ENCODE measurements at regions not wholly inside any gene's neighbourhood (a gene's known extent, or its start where the extent isn't known, plus 50 kb on each side); places are given as distances from the start of the nearest gene placed in this dataset.

- TF ChIP-seq CTCF (IDR thresholded peaks at IDR 0.05) (no peak), POLR2A (IDR thresholded peaks at IDR 0.05) (no peak)
Observed at GRCh38 chr16:9528511-9529079, 437.2 kb downstream of the HAPSTR1 start.

Data from uterus (tissue), 2 donors.